H1 (cell line): ENCODE measurements at regions not wholly inside any gene's neighbourhood (a gene's known extent, or its start where the extent isn't known, plus 50 kb on each side); places are given as distances from the start of the nearest gene placed in this dataset.

Experiments
- CTCF ChIA-PET: fragments of 300-600 bp; sonication (Branson Sonifier 250); formaldehyde crosslinking; loops from one replicate; lab custom pipeline; 2021; ENCODE audit not compliant: partially characterized antibody; lab: Charles Lee
- POLR2A ChIA-PET: fragments of 300-600 bp; sonication (Branson Sonifier 250); formaldehyde crosslinking; loops from one replicate; lab custom pipeline; 2021; ENCODE audit warnings: inconsistent platforms; ENCODE audit not compliant: partially characterized antibody; lab: Charles Lee
- DNase-seq, 2 experiments: peaks; one replicate each; pipeline versions ENCODE4 v3.0.0 to v3.0.0-alpha.2; 2010 to 2022; ENCODE audit warnings: low spot score in 2 of 2, low read depth in 1 of 2, mixed read lengths in 1 of 2
- FAIRE-seq: peaks from 2 replicates; lab custom pipeline; 2011; peaks lifted over from hg19 to GRCh38; lab: Jason Lieb, UNC
- H2AFZ ChIP-seq: 2 replicates; pipeline ENCODE4 v1.8.1; 2012; ENCODE audit warnings: low read length, inconsistent platforms
- H2AK5ac ChIP-seq: 2 replicates; pipeline ENCODE4 v1.6.1; 2013; ENCODE audit warnings: low read depth, low read length
- H2BK120ac ChIP-seq: replicated peaks from 2 replicates; pipeline ENCODE3; 2013; ENCODE audit warnings: low read depth, low read length, inconsistent platforms
- H2BK12ac ChIP-seq: 2 replicates; pipeline ENCODE4 v1.6.1; 2013; ENCODE audit warnings: low read depth, low read length
- H2BK15ac ChIP-seq: 2 replicates; pipeline ENCODE4 v1.6.1; 2013; ENCODE audit warnings: low read length
- H2BK20ac ChIP-seq: 2 replicates; pipeline ENCODE4 v1.6.1; 2013; ENCODE audit warnings: low read length
- H2BK5ac ChIP-seq: 2 replicates; pipeline ENCODE4 v1.6.1; 2013; ENCODE audit warnings: low read depth, low read length
- H3K14ac ChIP-seq: 2 replicates; pipeline ENCODE4 v1.6.1; 2013; ENCODE audit warnings: inconsistent platforms; ENCODE audit not compliant: insufficient read length
- H3K18ac ChIP-seq: 2 replicates; pipeline ENCODE4 v1.6.1; 2013; ENCODE audit warnings: low read length; ENCODE audit errors: extremely low read depth
- H3K23ac ChIP-seq: 2 replicates; pipeline ENCODE4 v1.6.1; 2013; ENCODE audit warnings: inconsistent platforms; ENCODE audit not compliant: insufficient read length
- H3K23me2 ChIP-seq: 2 replicates; pipeline ENCODE4 v1.6.1; 2013; ENCODE audit warnings: low read depth, low read length
- H3K27ac ChIP-seq: 2 replicates; pipeline ENCODE4 v1.6.1; 2011; ENCODE audit warnings: low read depth, low read length, inconsistent platforms
- H3K27me3 ChIP-seq, 4 experiments: replicated peaks in 1 of 4; 1 replicate in 1 of 4; 2 replicates in 3 of 4; pipeline versions ENCODE4 v1.6.1 to v1.8.1; 2011 to 2013; ENCODE audit warnings: low read length in 3 of 4, mild to moderate bottlenecking in 3 of 4, inconsistent platforms in 2 of 4, mixed read lengths in 2 of 4, moderate library complexity in 1 of 4; ENCODE audit not compliant: control insufficient read depth in 3 of 4, insufficient read depth in 3 of 4; ENCODE audit errors: extremely low read depth in 1 of 4
- H3K36me3 ChIP-seq, 4 experiments: 2 replicates each; pipeline versions ENCODE4 v1.6.1 to v1.8.1; 2011 to 2013; ENCODE audit warnings: mild to moderate bottlenecking in 4 of 4, low read length in 3 of 4, moderate library complexity in 2 of 4, control low read depth in 1 of 4, inconsistent platforms in 1 of 4; ENCODE audit not compliant: insufficient read depth in 4 of 4, control insufficient read depth in 2 of 4
- H3K4ac ChIP-seq: replicated peaks from 2 replicates; pipeline ENCODE3; 2013; ENCODE audit warnings: low read length, low read depth, mixed read lengths, inconsistent platforms; ENCODE audit not compliant: insufficient read length
- H3K4me1 ChIP-seq, 4 experiments: replicated peaks in 1 of 4; 1 replicate in 1 of 4; 2 replicates in 3 of 4; pipeline versions ENCODE4 v1.6.1 to v1.8.1; 2011 to 2013; ENCODE audit warnings: low read length in 3 of 4, inconsistent platforms in 2 of 4, mixed read lengths in 1 of 4; ENCODE audit not compliant: insufficient read depth in 4 of 4, control insufficient read depth in 3 of 4
- H3K4me2 ChIP-seq, 2 experiments: 2 replicates each; pipeline versions ENCODE4 v1.6.1 to v1.8.1; 2011 to 2013; ENCODE audit warnings: low read depth in 2 of 2, low read length in 2 of 2, control low read depth in 1 of 2, inconsistent platforms in 1 of 2, mild to moderate bottlenecking in 1 of 2; ENCODE audit not compliant: insufficient read depth in 1 of 2
- H3K4me3 ChIP-seq, 4 experiments: fragments of 200-600, 300-600 bp in 1 of 4; sonication (generic), shearing (Covaris generic), sonication (Bioruptor Twin) in 1 of 4; 2 replicates each; pipeline versions ENCODE4 v1.5.1 to v1.8.1; 2011 to 2016; ENCODE audit warnings: low read length in 4 of 4, low read depth in 3 of 4, control low read depth in 2 of 4, inconsistent platforms in 2 of 4, mild to moderate bottlenecking in 2 of 4, mixed read lengths in 1 of 4, moderate library complexity in 1 of 4; ENCODE audit not compliant: insufficient read depth in 2 of 4; ENCODE audit errors: extremely low read depth in 1 of 4
- H3K56ac ChIP-seq: replicated peaks from 2 replicates; pipeline ENCODE3; 2013; ENCODE audit warnings: low read depth, mild to moderate bottlenecking, mixed read lengths, low read length, inconsistent platforms; ENCODE audit not compliant: insufficient read length
- H3K79me1 ChIP-seq: 2 replicates; pipeline ENCODE4 v1.6.1; 2013; ENCODE audit warnings: low read depth, low read length, control low read depth
- H3K79me2 ChIP-seq, 2 experiments: 2 replicates each; pipeline versions ENCODE4 v1.6.1 to v1.8.1; 2012 to 2013; ENCODE audit warnings: low read length in 2 of 2, mild to moderate bottlenecking in 2 of 2, inconsistent platforms in 1 of 2; ENCODE audit not compliant: insufficient read depth in 2 of 2, control insufficient read depth in 1 of 2
- H3K9ac ChIP-seq, 4 experiments: replicated peaks in 1 of 4; 1 replicate in 1 of 4; 2 replicates in 3 of 4; pipeline versions ENCODE4 v1.6.1 to v1.8.1; 2011 to 2013; ENCODE audit warnings: low read depth in 3 of 4, low read length in 3 of 4, control low read depth in 2 of 4, mild to moderate bottlenecking in 2 of 4, moderate library complexity in 2 of 4, inconsistent platforms in 1 of 4; ENCODE audit errors: extremely low read depth in 1 of 4
- H3K9me3 ChIP-seq, 2 experiments: 2 replicates each; pipeline versions ENCODE4 v1.6.1 to v1.8.1; 2012 to 2013; ENCODE audit warnings: mild to moderate bottlenecking in 2 of 2, moderate library complexity in 2 of 2, control low read depth in 1 of 2, inconsistent platforms in 1 of 2, low read depth in 1 of 2, low read length in 1 of 2, mixed read lengths in 1 of 2; ENCODE audit not compliant: insufficient read depth in 2 of 2
- H4K20me1 ChIP-seq, 2 experiments: replicated peaks in 1 of 2; 2 replicates each; pipeline versions ENCODE3 to v1.8.1; 2011 to 2013; ENCODE audit warnings: inconsistent platforms in 2 of 2, low read length in 2 of 2, mild to moderate bottlenecking in 1 of 2; ENCODE audit not compliant: insufficient read depth in 2 of 2, control insufficient read depth in 1 of 2
- H4K5ac ChIP-seq: 2 replicates; pipeline ENCODE4 v1.6.1; 2013; ENCODE audit warnings: low read length, low read depth, mixed read lengths, inconsistent platforms; ENCODE audit not compliant: insufficient read length
- H4K8ac ChIP-seq: 2 replicates; pipeline ENCODE4 v1.8.0; 2013; ENCODE audit warnings: mild to moderate bottlenecking, moderate library complexity, low read length, inconsistent platforms; ENCODE audit not compliant: insufficient read depth; ENCODE audit errors: extremely low read depth
- H4K91ac ChIP-seq: replicated peaks from 2 replicates; pipeline ENCODE3; 2013; ENCODE audit warnings: low read length, mixed read lengths, inconsistent platforms; ENCODE audit not compliant: insufficient read length
- ASH2L ChIP-seq: fragments of 200-600, 300-600 bp; sonication (generic); IDR thresholded peaks from one replicate; pipeline ENCODE4 v1.7.1; 2017; ENCODE audit warnings: low read length
- WGBS, 2 experiments: shearing (Covaris generic) in 1 of 2; methylation state at CpG; one replicate each; pipeline versions ENCODE4 v1.1.6 to v1.1.7; 2013 to 2015; ENCODE audit warnings: low lambda C conversion rate in 2 of 2, mixed read lengths in 2 of 2, inconsistent platforms in 1 of 2, low coverage in 1 of 2, missing lambda C conversion rate in 1 of 2; ENCODE audit not compliant: insufficient replicate concordance in 2 of 2, insufficient coverage in 1 of 2, insufficient read length in 1 of 2; ENCODE audit errors: extremely low coverage in 1 of 2, missing lambda C conversion rate in 1 of 2; 5-methylcytosine and 5-hydroxymethylcytosine counted together

DNA sequence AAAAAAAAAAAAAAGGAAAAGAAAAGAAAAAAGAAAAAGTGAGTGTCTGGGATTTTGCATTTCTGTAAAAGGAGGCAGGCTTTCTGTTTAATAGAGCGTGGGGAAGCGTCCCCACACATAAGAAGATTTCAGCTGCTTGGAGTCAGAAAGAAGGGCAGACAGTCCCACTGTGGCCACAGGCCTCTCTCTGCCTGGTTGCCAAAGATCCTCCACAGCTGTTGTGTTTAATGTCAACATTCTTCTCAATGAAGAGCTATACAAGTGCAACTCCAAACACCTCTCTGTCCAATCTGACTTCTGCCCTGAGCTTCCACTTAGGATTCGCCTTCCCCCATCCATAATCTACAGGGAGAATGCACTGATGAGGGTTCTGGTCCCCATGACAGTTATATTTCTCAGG lies 64.3 kb upstream of the MLN start:
- Histone ChIP-seq H3K79me2 (no peaks in the 10 kb centered on the region), H4K8ac (no peak overlapping the region), H2BK15ac (no peak overlapping the region), H4K5ac (no peak overlapping the region), H3K79me1 (no peaks in the 10 kb centered on the region), H2AK5ac (no peak overlapping the region), H3K4me1 (peaks cover 0 to 15% (median 10%) of the 10 kb centered on the region in 4 experiments; a peak in 5 of 7 replicates), H3K9me3 (no peaks in the 10 kb centered on the region), H3K18ac (no peak overlapping the region), H3K14ac (no peak overlapping the region), H2BK5ac (no peak overlapping the region), H2BK20ac (no peak overlapping the region), H3K27ac (no peak overlapping the region), H3K9ac (no peak overlapping the region), H3K4me2 (no peak overlapping the region), H4K91ac (no peak overlapping the region), H4K20me1 (no peaks in the 10 kb centered on the region), H3K4me3 (no peak overlapping the region), H3K36me3 (no peaks in the 10 kb centered on the region), H3K23me2 (peaks cover 3% of the 10 kb centered on the region; the same call in 1 of the 2 replicates), H2BK120ac (no peak overlapping the region), H3K23ac (no peak overlapping the region), H2AFZ (no peak overlapping the region), H3K27me3 (0 out of 7 replicates have a peak, but pooled peaks cover 0 to 1% (median 0%) of the 10 kb centered on the region in 4 experiments), H3K4ac (no peak overlapping the region), H3K56ac (no peak overlapping the region), H2BK12ac (no peak overlapping the region)
- no peak for DNase-seq
- ChIA-PET CTCF (interaction anchor here (0.7 to 2.6 kb wide), 5 partner anchors 12 to 99 kb away, joined by 3 to 8 read pairs (median 4); no protein-coding TSS in a partner anchor), POLR2A (interaction anchor here (1.0 kb wide), 1 partner anchor 10 kb away, joined by 3 read pairs; no protein-coding TSS in a partner anchor)
- no peak for TF ChIP-seq ASH2L
- no peak for FAIRE-seq
- 85% methylated on average over 3 of the region's 3 CpGs; no CpG with 5 or more reads in 1 of the 2 experiments for WGBS, 2 experiments
